ENCODE measurements at regions not wholly inside any gene's neighbourhood (a gene's known extent, or its start where the extent isn't known, plus 50 kb on each side); places are given as distances from the start of the nearest gene placed in this dataset.
A peak's percentile ranks its signal among the peaks of the same experiment; 100 is the strongest.

- peaks cover 3 to 61% (median 32%) of the 10 kb centered on the region in 5 donors for H3K4me1 ChIP-seq (ENCODE audit: control insufficient read depth in 5 of 5, insufficient read depth in 5 of 5, low read length in 5 of 5)
- ATAC-seq (ENCODE audit: insufficient read depth, low FRiP score) (no peak), DNase-seq (no peak)
- no peak overlapping the region for H3K9ac ChIP-seq (ENCODE audit: insufficient read depth in 1 of 2, low read length in 2 of 2)
- no peak for TF ChIP-seq CTCF (IDR thresholded peaks at IDR 0.05; ENCODE audit: control extremely low read depth, extremely low read depth)
- no peaks in the 10 kb centered on the region for H3K36me3 ChIP-seq (ENCODE audit: control insufficient read depth in 4 of 4, insufficient read depth in 4 of 4, low read length in 4 of 4)
- no peak overlapping the region for H3K27ac ChIP-seq (ENCODE audit: low read depth in 1 of 2, low read length in 1 of 2)
- no peaks in the 10 kb centered on the region for H3K9me3 ChIP-seq (ENCODE audit: control insufficient read depth in 4 of 4, insufficient read depth in 3 of 4, low read length in 3 of 4)
- 91 to 92% methylated on average over 13 of the region's 13 CpGs for WGBS, 2 donors
- no peaks in the 10 kb centered on the region for H3K27me3 ChIP-seq (ENCODE audit: control insufficient read depth in 3 of 3, insufficient read depth in 3 of 3, low read length in 2 of 3)
- no peak overlapping the region for H3K4me3 ChIP-seq
These were observed 182.2 kb downstream of the ZFP36L2 start for GRCh38 chr2:43044093-43044681.

GRCh38 chr2:43043553-43043870, 182.9 kb downstream of the ZFP36L2 start:
- Histone ChIP-seq H3K27me3 (ENCODE audit: control insufficient read depth in 3 of 3, insufficient read depth in 3 of 3, low read length in 2 of 3) (no peaks in the 10 kb centered on the region), H3K4me1 (ENCODE audit: control insufficient read depth in 5 of 5, insufficient read depth in 5 of 5, low read length in 5 of 5) (peaks cover 3 to 68% (median 34%) of the 10 kb centered on the region in 5 donors), H3K27ac (ENCODE audit: low read depth in 1 of 2, low read length in 1 of 2) (no peak overlapping the region), H3K9me3 (ENCODE audit: control insufficient read depth in 4 of 4, insufficient read depth in 3 of 4, low read length in 3 of 4) (no peaks in the 10 kb centered on the region), H3K36me3 (ENCODE audit: control insufficient read depth in 4 of 4, insufficient read depth in 4 of 4, low read length in 4 of 4) (no peaks in the 10 kb centered on the region), H3K9ac (ENCODE audit: insufficient read depth in 1 of 2, low read length in 2 of 2) (peak overlapping the region in 1 of 2 donors; percentile 11), H3K4me3 (no peak overlapping the region)
- TF ChIP-seq CTCF (IDR thresholded peaks at IDR 0.05; ENCODE audit: control extremely low read depth, extremely low read depth), result no peak
- no peak for ATAC-seq (ENCODE audit: insufficient read depth, low FRiP score)
- 80 to 96% methylated on average over 7 to 8 of the region's 8 CpGs for WGBS, 2 donors
- DNase-seq, result no peak

GRCh38 chr2:43041661-43042360, 184.6 kb downstream of the ZFP36L2 start:
- H3K27ac ChIP-seq (ENCODE audit: low read depth in 1 of 2, low read length in 1 of 2), result no peak overlapping the region
- DNase-seq (peak; percentile 97 to 99 (median 98)), ATAC-seq (ENCODE audit: insufficient read depth, low FRiP score) (no peak)
- no peak for TF ChIP-seq CTCF (IDR thresholded peaks at IDR 0.05; ENCODE audit: control extremely low read depth, extremely low read depth)
- no peak overlapping the region for H3K4me3 ChIP-seq
- no peak overlapping the region for H3K9ac ChIP-seq (ENCODE audit: insufficient read depth in 1 of 2, low read length in 2 of 2)
- H3K9me3 ChIP-seq (ENCODE audit: control insufficient read depth in 4 of 4, insufficient read depth in 3 of 4, low read length in 3 of 4), result no peaks in the 10 kb centered on the region
- WGBS, 2 donors, result 58 to 66% methylated on average over 8 of the region's 8 CpGs
- H3K36me3 ChIP-seq (ENCODE audit: control insufficient read depth in 4 of 4, insufficient read depth in 4 of 4, low read length in 4 of 4), result no peaks in the 10 kb centered on the region
- peaks cover 3 to 71% (median 40%) of the 10 kb centered on the region in 5 donors for H3K4me1 ChIP-seq (ENCODE audit: control insufficient read depth in 5 of 5, insufficient read depth in 5 of 5, low read length in 5 of 5)
- no peaks in the 10 kb centered on the region for H3K27me3 ChIP-seq (ENCODE audit: control insufficient read depth in 3 of 3, insufficient read depth in 3 of 3, low read length in 2 of 3)
